HL-60 (cell line): ENCODE measurements at regions not wholly inside any gene's neighbourhood (a gene's known extent, or its start where the extent isn't known, plus 50 kb on each side); places are given as distances from the start of the nearest gene placed in this dataset.

ENCODE experiments used
- TF ChIP-seq, protein P1 (sequence below): IDR thresholded peaks from one replicate; pipeline ENCODE4 v1.5.1; 2011; ENCODE audit warnings: low read length, control low read depth, inconsistent platforms; ENCODE audit not compliant: insufficient read depth
- TF ChIP-seq, protein P2 (sequence below): IDR thresholded peaks from 2 replicates; pipeline ENCODE4 v1.6.1; 2012; ENCODE audit warnings: low read depth; ENCODE audit not compliant: insufficient replicate concordance

DNA sequence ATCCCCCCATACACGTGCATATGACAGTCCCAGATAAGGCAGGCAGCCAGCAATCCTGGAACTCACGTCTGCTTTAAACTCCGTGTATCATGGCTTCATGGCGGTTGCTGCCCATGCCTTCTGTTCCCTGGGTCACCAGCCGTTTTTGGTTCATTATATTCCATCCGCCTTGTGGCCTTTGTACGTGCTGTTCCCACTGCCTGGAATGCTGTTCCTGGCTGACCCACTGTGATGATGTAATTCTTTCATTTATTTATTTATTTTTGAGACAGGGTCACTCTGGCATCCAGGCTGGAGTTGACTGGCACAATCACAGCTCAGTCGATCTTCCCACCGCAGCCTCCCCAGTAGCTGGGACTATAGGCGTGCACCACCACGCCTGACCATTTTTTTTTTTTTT lies 136.7 kb upstream of the GSE1 start:
- TF ChIP-seq, protein P1, sequence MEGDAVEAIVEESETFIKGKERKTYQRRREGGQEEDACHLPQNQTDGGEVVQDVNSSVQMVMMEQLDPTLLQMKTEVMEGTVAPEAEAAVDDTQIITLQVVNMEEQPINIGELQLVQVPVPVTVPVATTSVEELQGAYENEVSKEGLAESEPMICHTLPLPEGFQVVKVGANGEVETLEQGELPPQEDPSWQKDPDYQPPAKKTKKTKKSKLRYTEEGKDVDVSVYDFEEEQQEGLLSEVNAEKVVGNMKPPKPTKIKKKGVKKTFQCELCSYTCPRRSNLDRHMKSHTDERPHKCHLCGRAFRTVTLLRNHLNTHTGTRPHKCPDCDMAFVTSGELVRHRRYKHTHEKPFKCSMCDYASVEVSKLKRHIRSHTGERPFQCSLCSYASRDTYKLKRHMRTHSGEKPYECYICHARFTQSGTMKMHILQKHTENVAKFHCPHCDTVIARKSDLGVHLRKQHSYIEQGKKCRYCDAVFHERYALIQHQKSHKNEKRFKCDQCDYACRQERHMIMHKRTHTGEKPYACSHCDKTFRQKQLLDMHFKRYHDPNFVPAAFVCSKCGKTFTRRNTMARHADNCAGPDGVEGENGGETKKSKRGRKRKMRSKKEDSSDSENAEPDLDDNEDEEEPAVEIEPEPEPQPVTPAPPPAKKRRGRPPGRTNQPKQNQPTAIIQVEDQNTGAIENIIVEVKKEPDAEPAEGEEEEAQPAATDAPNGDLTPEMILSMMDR = no peak
- TF ChIP-seq, protein P2, sequence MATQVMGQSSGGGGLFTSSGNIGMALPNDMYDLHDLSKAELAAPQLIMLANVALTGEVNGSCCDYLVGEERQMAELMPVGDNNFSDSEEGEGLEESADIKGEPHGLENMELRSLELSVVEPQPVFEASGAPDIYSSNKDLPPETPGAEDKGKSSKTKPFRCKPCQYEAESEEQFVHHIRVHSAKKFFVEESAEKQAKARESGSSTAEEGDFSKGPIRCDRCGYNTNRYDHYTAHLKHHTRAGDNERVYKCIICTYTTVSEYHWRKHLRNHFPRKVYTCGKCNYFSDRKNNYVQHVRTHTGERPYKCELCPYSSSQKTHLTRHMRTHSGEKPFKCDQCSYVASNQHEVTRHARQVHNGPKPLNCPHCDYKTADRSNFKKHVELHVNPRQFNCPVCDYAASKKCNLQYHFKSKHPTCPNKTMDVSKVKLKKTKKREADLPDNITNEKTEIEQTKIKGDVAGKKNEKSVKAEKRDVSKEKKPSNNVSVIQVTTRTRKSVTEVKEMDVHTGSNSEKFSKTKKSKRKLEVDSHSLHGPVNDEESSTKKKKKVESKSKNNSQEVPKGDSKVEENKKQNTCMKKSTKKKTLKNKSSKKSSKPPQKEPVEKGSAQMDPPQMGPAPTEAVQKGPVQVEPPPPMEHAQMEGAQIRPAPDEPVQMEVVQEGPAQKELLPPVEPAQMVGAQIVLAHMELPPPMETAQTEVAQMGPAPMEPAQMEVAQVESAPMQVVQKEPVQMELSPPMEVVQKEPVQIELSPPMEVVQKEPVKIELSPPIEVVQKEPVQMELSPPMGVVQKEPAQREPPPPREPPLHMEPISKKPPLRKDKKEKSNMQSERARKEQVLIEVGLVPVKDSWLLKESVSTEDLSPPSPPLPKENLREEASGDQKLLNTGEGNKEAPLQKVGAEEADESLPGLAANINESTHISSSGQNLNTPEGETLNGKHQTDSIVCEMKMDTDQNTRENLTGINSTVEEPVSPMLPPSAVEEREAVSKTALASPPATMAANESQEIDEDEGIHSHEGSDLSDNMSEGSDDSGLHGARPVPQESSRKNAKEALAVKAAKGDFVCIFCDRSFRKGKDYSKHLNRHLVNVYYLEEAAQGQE = no peak
